Activated T-cell treated with anti-CD3 and anti-CD28 coated beads, Interleukin-2, amount 50 U/mL, for 4 hours (primary cell): ENCODE measurements at regions not wholly inside any gene's neighbourhood (a gene's known extent, or its start where the extent isn't known, plus 50 kb on each side); places are given as distances from the start of the nearest gene placed in this dataset.
A peak's percentile ranks its signal among the peaks of the same experiment; 100 is the strongest.

Experiments used
- ATAC-seq, 2 donors: fragments of 200-7000 bp; cut with Tn5 transposase; one replicate each; pipeline ENCODE4 v1.10.0; 2021
- DNase-seq: peaks from one replicate; pipeline ENCODE4 v3.0.0-alpha.2; 2020
- H3K27me3 Mint-ChIP-seq: one replicate; pipeline ENCODE4 v1.8.0; 2021; ENCODE audit warnings: low read depth, mixed read lengths
- H3K36me3 Mint-ChIP-seq: one replicate; pipeline ENCODE4 v1.8.0; 2022; ENCODE audit warnings: mixed read lengths; ENCODE audit not compliant: insufficient read depth
- H3K4me1 Mint-ChIP-seq: one replicate; pipeline ENCODE4 v1.8.0; 2021; ENCODE audit warnings: low read depth, mixed read lengths
- H3K4me3 Mint-ChIP-seq: one replicate; pipeline ENCODE4 v1.8.0; 2021; ENCODE audit warnings: mild to moderate bottlenecking, moderate library complexity, mixed read lengths
- H3K9me3 Mint-ChIP-seq: one replicate; pipeline ENCODE4 v1.8.0; 2021; ENCODE audit warnings: mixed read lengths

DNA sequence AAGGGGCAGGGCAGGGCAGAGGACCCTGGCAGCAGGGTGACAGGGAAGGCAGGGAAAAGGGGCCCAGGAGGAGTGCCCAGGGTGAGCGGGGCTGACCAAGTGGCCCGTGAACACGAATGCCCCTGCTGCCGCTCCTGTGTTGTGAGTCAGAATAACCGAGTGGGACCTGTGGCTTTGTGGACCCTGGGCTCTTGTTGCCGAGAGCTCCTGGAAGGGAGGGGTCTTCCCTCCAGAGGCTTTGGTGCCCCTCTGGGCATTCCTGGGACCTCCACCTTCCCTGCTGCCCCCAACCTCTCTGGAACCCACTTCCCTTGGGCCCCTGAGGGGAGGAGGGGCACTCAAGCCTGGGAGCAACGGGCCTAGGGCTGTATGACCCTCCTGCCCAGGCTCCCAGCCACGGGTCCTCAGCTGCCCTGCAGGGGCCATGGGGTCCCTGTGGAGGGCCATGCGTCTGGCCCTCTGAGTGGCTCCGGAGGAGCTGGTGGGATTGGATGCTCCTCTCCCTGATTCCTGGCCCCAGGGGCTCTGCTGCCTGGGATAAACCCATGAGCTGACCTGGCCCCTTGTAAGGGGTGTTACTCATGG is 319.4 kb downstream of the TMEM121 start:
- H3K27me3 Mint-ChIP-seq, result peaks cover 5% of the 10 kb centered on the region
- no peaks in the 10 kb centered on the region for H3K4me1 Mint-ChIP-seq
- DNase-seq, result peak; percentile 2
- H3K9me3 Mint-ChIP-seq, result no peaks in the 10 kb centered on the region
- no peak for ATAC-seq
- no peak overlapping the region for H3K4me3 Mint-ChIP-seq
- no peaks in the 10 kb centered on the region for H3K36me3 Mint-ChIP-seq

DNA sequence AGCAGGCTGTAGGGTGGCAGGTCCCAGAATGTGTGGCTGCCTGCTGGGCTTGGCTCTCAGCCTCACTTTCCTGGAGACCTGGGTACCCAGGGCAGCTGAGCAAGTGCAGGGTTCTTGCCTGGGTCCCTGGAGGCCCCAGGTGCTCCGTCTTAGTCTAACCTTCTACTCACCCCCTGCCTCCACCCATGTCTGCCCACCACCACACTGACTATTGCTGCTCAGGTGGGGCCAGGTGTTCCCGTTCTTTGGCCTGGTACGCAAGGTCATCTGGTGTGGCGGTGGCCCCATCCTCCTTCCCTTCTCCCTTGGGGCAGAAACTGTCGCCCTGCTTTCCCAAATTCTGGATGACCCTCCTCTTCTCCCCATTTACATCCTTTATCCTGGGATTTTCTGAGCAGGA is 319.9 kb downstream of the TMEM121 start:
- no peak for ATAC-seq
- Mint-ChIP-seq H3K9me3 (no peaks in the 10 kb centered on the region), H3K27me3 (peaks cover 5% of the 10 kb centered on the region), H3K36me3 (no peaks in the 10 kb centered on the region), H3K4me3 (no peak overlapping the region), H3K4me1 (no peaks in the 10 kb centered on the region)
- DNase-seq, result no peak

DNA sequence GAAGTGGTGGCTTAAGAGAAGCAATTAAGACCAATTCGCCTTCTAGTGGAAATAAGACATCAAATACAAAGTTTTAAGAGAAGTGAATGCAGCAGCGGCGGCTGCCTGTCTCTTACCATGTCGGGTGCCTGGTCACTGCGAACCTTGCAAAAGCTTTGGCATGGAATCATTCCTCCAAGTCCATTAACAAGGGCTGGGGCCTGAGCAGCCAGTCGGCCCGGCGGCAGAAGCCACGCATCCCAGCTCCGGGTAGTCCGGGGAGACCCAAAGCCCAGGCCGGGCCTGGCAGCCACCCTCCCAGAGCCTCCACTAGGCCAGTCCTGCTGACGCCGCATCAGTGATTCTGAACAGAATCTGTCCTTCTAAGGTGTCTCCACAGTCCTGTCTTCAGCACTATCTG is 321.0 kb downstream of the TMEM121 start:
- Mint-ChIP-seq H3K27me3 (peaks cover 5% of the 10 kb centered on the region), H3K36me3 (no peaks in the 10 kb centered on the region), H3K4me1 (no peaks in the 10 kb centered on the region), H3K9me3 (no peaks in the 10 kb centered on the region), H3K4me3 (no peak overlapping the region)
- DNase-seq (no peak), ATAC-seq (no peak)

DNA sequence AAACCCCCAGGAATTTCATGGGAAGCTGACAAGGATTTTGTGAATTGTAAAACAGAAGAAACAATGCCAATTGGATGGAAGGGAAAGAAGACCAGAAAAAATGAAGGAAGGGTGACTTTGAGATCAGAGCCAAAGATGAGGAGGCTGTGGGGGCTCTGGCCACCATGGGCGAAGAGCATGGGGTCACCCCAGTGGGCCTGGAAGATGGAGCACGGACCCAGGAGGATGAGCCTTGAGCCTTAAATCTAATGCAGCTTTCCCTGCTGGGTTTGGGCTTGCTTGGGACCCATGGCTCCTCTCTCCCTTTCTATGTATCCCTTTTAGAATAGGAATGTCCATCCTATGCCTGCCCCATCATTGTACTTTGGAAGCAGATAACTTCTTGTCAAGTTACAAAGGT is 322.2 kb downstream of the TMEM121 start:
- Mint-ChIP-seq H3K4me3 (no peak overlapping the region), H3K4me1 (no peaks in the 10 kb centered on the region), H3K27me3 (peaks cover 5% of the 10 kb centered on the region), H3K9me3 (no peaks in the 10 kb centered on the region), H3K36me3 (no peaks in the 10 kb centered on the region)
- ATAC-seq (no peak), DNase-seq (no peak)

DNA sequence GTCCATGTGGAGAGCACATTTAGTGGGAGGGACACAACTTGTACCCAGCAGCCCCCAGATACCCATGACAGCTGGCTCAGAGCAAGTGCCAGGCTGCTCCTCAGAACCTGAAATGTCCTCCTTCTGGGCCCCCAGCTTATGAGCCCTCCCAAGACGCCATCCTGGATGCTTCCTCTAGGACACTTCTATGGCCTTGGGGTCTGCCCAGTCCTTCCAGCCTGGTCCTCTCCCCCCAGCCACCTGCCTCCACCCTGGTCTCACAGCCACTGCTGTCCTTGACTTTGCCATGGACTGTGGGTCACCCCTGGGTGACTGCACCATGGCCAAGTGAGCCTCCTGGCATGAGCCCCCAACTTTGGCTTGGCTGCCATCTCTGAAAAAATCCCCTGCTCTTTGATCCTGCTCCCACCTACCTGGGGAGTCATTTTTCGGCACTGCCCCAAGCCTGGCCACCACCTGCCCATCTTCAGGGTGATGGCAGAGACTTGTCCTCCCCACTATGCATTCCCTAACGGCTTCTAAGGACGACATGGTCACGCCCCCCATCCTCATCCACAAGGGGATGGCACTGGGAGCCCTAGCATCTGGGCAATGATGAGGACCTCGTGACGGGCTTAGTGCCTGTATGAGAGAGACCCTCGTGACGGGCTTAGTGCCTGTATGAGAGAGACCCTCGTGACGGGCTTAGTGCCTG is 323.7 kb downstream of the TMEM121 start:
- no peaks in the 10 kb centered on the region for H3K27me3 Mint-ChIP-seq
- H3K9me3 Mint-ChIP-seq, result no peaks in the 10 kb centered on the region
- no peaks in the 10 kb centered on the region for H3K36me3 Mint-ChIP-seq
- no peak overlapping the region for H3K4me3 Mint-ChIP-seq
- no peak for DNase-seq
- H3K4me1 Mint-ChIP-seq, result peaks cover 2% of the 10 kb centered on the region
- no peak for ATAC-seq

DNA sequence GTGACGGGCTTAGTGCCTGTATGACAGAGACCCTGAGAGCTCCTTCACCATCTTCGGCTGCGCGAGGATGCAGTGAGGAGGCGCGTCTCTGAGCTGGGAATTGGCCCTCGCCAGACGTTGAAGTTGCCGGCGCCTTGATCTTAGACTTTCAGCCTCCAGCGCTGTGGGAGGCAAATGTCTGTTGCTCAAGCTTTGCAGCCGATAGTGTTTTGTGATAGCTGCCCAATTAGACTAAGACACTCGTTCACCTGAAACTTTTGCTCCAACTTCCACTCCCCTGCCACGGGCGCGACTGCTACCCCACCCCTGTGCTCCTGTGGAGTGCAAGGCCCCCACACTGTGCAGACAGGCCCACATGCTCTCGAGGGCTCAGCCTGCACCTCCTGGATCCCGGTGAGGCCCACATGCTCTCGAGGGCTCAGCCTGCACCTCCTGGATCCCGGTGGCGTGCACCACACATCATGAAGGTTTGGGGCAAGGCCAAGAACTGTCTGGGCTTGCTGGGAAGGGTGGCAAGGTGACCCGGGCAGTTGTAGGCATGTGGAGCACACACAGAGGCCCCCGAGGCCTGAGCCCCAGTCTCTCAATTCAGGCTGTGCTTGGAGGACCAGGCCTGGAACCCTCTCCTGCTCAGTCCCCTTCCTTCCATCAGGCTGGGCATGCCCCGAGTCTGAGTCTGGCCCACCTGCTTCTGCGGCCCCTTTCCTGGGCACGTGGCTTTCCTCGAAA is 324.6 kb downstream of the TMEM121 start:
- DNase-seq (peak; percentile 3), ATAC-seq (no peak)
- no peaks in the 10 kb centered on the region for H3K27me3 Mint-ChIP-seq
- H3K36me3 Mint-ChIP-seq, result no peaks in the 10 kb centered on the region
- no peaks in the 10 kb centered on the region for H3K9me3 Mint-ChIP-seq
- no peak overlapping the region for H3K4me3 Mint-ChIP-seq
- peaks cover 5% of the 10 kb centered on the region for H3K4me1 Mint-ChIP-seq

DNA sequence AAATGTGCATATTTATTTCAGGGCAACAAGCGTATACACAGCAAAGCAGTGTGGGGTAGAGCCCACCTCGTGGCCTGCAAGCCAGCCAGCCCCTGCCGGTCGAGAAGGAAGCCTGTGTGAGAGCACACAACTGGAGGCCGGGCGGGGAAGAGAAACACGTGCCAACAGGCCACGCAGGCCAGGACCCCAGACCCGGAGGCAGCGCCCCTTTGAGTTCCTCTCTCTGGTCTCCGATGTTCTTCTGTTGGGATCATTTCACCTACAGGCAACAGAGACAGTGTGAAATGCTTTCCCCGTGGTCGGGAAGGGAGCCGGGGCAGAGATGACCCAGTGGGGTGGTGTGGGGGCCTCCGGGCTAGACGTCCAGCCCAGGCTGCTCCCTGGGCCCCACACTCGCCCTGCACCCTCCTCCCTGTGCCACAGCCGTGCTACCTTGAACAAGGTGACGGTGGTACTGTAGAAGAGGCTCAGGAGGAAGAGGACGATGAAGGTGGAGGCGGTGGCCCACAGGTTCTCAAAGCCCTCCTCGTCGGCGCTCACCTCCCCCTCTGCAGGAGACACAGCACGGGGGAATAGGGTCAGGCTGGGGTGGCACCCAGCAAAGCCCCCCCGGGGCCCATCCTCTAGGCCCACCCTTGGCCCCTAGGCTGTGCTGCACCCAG is 325.5 kb downstream of the TMEM121 start:
- Mint-ChIP-seq H3K36me3 (no peaks in the 10 kb centered on the region), H3K27me3 (no peaks in the 10 kb centered on the region), H3K9me3 (no peaks in the 10 kb centered on the region), H3K4me3 (no peak overlapping the region), H3K4me1 (peaks cover 5% of the 10 kb centered on the region)
- ATAC-seq (no peak), DNase-seq (no peak)

DNA sequence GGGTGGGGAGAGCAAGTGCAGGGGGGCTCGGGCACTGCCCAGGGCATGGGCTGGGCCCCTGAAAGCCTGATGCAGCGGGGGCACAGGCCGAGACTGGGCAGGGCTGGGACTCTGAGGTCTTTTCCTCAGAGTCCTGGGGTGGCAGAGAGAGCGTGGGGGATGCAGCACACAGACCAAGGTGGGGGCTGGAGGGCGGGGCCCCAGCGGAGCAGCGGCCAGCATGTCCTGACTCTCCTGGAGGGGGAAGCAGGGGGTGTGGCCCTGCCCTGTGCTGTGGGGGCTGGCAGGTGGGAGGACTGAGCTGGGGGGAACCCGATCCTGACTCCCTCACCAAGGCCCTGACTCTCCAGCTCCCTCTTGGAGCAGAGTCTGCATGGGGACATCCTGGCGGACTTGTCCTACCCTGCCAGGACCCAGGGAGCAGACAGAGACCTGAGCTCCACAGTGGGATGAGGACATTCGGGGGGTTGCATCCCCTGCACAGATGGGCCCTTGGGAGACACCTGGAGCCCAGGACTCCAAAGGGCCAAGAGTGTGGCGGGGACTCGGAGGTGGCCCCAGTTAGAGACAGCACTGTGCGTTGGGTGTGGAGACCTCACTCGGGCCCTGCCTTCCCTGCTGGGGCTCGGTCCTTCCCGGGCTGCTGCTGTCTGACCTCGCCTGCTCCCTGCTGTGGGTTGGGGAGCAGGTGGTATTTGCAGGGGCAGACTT is 326.1 kb downstream of the TMEM121 start:
- no peaks in the 10 kb centered on the region for H3K36me3 Mint-ChIP-seq
- H3K4me3 Mint-ChIP-seq, result no peak overlapping the region
- H3K9me3 Mint-ChIP-seq, result no peaks in the 10 kb centered on the region
- peaks cover 5% of the 10 kb centered on the region for H3K4me1 Mint-ChIP-seq
- DNase-seq (peak; percentile 2), ATAC-seq (no peak)
- no peaks in the 10 kb centered on the region for H3K27me3 Mint-ChIP-seq

DNA sequence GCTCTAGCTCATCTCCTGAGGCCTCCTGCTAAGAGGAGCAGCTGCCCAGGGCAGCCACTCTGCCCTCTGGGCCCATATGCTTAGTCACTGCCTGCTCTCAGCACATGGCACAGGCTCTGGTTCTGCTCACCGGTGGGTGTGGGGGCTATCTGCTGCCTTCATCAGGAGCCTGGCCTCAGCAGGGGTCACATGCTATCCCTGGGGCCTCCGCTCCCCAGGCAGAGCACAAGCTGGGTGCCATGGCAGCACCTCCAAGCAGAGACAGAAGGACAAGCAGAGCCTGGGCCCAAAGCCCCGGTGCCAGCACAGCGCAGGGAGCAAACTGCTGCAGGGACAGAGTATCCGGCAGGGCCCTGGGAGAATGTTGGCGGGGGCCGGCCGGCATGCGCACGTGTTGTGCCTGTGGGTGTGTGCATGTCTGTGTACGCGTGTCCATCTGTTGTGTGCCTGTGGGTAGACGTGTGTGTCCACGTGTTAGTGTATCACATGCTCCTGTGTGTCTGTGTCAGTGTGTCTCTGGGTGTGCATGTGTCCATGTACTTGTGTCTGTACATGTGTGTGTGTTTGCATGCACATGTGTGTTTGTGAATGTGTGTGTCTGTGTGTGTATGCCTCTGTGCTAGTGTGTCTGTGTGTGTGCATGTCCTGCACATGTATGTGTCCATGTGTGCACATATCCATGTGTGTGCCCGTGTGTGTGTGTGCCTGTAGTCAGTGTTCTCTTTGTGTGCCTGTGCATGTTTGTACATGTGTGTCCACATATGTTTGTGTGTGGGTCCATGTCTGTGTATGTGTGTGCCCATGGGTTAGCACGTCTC is 326.9 kb downstream of the TMEM121 start:
- Mint-ChIP-seq H3K36me3 (no peaks in the 10 kb centered on the region), H3K4me1 (peaks cover 5% of the 10 kb centered on the region), H3K4me3 (no peak overlapping the region), H3K9me3 (no peaks in the 10 kb centered on the region), H3K27me3 (no peaks in the 10 kb centered on the region)
- DNase-seq (peak; percentile 2), ATAC-seq (no peak)

DNA sequence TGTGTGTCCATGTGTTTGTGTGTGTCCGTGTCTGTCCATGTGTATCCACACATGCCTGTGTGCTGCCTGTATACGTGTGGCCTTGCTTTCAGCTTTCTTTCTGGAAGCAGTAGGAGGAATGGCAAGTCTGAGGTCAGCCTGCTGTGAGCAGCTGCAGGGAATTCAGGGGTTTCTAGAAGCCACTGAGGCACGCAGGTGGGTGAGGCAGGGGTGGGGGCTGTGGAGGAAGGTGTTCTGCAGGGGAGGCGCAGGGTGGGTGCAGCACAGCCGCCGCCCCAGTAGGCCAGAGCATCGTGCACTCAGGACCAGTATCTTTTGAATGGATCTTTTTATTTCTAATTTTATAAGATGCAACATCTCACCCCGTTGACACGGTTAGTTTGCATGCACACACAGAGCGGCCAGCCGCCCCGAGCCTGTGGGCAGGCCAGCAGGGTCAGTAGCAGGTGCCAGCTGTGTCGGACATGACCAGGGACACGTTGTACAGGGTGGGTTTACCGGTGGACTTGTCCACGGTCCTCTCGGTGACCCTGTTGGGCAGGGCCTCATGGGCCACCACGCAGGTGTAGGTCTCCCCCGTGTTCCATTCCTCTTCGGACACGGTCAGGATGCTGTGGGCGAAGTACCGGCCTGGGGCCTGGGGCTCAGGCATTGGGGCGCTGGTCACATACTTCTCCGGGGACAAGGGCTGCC is 327.7 kb downstream of the TMEM121 start:
- no peaks in the 10 kb centered on the region for H3K9me3 Mint-ChIP-seq
- peaks cover 2% of the 10 kb centered on the region for H3K27me3 Mint-ChIP-seq
- H3K36me3 Mint-ChIP-seq, result no peaks in the 10 kb centered on the region
- peaks cover 5% of the 10 kb centered on the region for H3K4me1 Mint-ChIP-seq
- no peak overlapping the region for H3K4me3 Mint-ChIP-seq
- ATAC-seq (no peak), DNase-seq (peak; percentile 3)

DNA sequence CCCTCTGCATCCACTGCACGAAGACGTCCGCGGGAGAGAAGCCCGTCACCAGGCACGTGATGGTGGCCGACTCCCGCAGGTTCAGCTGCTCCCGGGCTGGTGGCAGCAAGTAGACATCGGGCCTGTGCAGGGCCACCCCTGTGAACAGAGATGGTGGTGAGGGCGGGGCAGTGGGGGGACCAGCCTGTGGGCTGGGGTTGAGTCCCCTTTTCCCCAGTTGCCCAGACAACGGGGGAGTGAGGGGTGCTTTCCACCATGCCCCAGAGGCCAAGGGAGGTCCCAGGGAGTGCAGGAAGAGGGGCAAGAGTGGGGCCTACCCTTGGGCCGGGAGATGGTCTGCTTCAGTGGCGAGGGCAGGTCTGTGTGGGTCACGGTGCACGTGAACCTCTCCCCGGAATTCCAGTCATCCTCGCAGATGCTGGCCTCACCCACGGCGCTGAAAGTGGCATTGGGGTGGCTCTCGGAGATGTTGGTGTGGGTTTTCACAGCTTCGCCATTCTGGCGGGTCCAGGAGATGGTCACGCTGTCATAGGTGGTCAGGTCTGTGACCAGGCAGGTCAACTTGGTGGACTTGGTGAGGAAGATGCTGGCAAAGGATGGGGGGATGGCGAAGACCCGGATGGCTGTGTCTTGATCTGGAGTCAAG is 328.3 kb downstream of the TMEM121 start:
- Mint-ChIP-seq H3K9me3 (no peaks in the 10 kb centered on the region), H3K4me3 (no peak overlapping the region), H3K27me3 (peaks cover 3% of the 10 kb centered on the region), H3K36me3 (no peaks in the 10 kb centered on the region), H3K4me1 (peaks cover 5% of the 10 kb centered on the region)
- no peak for ATAC-seq
- DNase-seq, result peak; percentile 3

DNA sequence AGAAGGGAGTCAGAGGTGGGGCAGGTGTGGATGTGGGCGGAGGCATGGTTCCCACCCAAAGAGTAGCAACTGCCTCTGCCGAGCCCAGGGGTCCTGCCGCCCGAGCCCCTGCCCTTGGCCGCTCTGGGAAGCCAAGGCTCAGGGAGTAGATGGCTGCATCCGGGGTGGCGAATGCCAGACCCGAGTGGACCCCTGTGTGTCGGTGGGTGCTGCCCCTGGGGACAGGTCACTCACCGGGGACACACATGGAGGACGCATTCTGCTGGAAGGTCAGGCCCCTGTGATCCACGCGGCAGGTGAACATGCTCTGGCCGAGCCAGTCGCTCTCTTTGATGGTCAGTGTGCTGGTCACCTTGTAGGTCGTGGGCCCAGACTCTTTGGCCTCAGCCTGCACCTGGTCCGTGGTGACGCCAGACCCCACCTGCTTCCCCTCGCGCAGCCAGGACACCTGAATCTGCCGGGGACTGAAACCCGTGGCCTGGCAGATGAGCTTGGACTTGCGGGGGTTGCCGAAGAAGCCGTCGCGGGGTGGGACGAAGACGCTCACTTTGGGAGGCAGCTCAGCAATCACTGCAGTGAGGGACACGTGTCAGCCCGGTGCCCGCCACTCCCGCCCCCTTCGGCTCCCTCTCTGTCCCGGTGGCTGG is 329.0 kb downstream of the TMEM121 start:
- no peaks in the 10 kb centered on the region for H3K36me3 Mint-ChIP-seq
- H3K9me3 Mint-ChIP-seq, result no peaks in the 10 kb centered on the region
- peaks cover 5% of the 10 kb centered on the region for H3K27me3 Mint-ChIP-seq
- H3K4me3 Mint-ChIP-seq, result no peak overlapping the region
- DNase-seq (peak; percentile 3), ATAC-seq (no peak)
- peaks cover 8% of the 10 kb centered on the region for H3K4me1 Mint-ChIP-seq
